Fibroblast of lung (primary cell): ENCODE measurements at regions not wholly inside any gene's neighbourhood (a gene's known extent, or its start where the extent isn't known, plus 50 kb on each side); places are given as distances from the start of the nearest gene placed in this dataset.

Experiments
- EZH2 ChIP-seq: IDR thresholded peaks from 2 replicates; pipeline ENCODE4 v1.5.1; 2012; ENCODE audit warnings: low read length, control low read depth, mild to moderate bottlenecking; ENCODE audit errors: missing control alignments
- TF ChIP-seq, protein P1 (sequence below), 2 donors: IDR thresholded peaks in 1 of 2; conservative IDR thresholded peaks in 1 of 2; 1 replicate in 1 of 2; 2 replicates in 1 of 2; pipeline ENCODE4 v1.5.1; 2011 to 2012; ENCODE audit warnings: low read length in 2 of 2, control low read depth in 1 of 2, inconsistent platforms in 1 of 2, low read depth in 1 of 2, mild to moderate bottlenecking in 1 of 2

- TF ChIP-seq, protein P1, sequence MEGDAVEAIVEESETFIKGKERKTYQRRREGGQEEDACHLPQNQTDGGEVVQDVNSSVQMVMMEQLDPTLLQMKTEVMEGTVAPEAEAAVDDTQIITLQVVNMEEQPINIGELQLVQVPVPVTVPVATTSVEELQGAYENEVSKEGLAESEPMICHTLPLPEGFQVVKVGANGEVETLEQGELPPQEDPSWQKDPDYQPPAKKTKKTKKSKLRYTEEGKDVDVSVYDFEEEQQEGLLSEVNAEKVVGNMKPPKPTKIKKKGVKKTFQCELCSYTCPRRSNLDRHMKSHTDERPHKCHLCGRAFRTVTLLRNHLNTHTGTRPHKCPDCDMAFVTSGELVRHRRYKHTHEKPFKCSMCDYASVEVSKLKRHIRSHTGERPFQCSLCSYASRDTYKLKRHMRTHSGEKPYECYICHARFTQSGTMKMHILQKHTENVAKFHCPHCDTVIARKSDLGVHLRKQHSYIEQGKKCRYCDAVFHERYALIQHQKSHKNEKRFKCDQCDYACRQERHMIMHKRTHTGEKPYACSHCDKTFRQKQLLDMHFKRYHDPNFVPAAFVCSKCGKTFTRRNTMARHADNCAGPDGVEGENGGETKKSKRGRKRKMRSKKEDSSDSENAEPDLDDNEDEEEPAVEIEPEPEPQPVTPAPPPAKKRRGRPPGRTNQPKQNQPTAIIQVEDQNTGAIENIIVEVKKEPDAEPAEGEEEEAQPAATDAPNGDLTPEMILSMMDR (conservative IDR thresholded peaks at IDR 0.05 in 1 of 2, IDR thresholded peaks at IDR 0.05 in 1 of 2; ENCODE audit: low read depth in 1 of 2, low read length in 2 of 2) = no peak
- no peak for TF ChIP-seq EZH2
Observed at GRCh38 chrY:19479141-19479540, 265.4 kb downstream of the KDM5D start.
